Endothelial cell of umbilical vein (primary cell): ENCODE measurements at regions not wholly inside any gene's neighbourhood (a gene's known extent, or its start where the extent isn't known, plus 50 kb on each side); places are given as distances from the start of the nearest gene placed in this dataset.
"Not testable (repeated sequence)": the region's sequence is repeated elsewhere in the genome, so short reads cannot be mapped to it uniquely, and the experiment has no call there.

Source experiments
- BruUV-seq: library from RNA; stranded (reverse); fragments of 400-500 nt; replicated peaks from 2 replicates; lab custom pipeline; 2021; lab: Mats Ljungman, UMichigan
- CTCF ChIA-PET: fragments of 300-600, 350-600 bp; sonication (Branson Sonifier 250); formaldehyde crosslinking; loops from one replicate; lab custom pipeline; 2021; ENCODE audit warnings: antibody characterized with exemption, inconsistent platforms; lab: Charles Lee
- POLR2A ChIA-PET: fragments of 300-600, 350-600 bp; sonication (Branson Sonifier 250); formaldehyde crosslinking; loops from one replicate; lab custom pipeline; 2021; ENCODE audit warnings: antibody characterized with exemption, inconsistent platforms; lab: Charles Lee
- DNase-seq: peaks from one replicate; pipeline ENCODE4 v3.0.0-alpha.2; 2011; ENCODE audit warnings: low read depth, low spot score
- FAIRE-seq: peaks from 2 replicates; lab custom pipeline; 2011; peaks lifted over from hg19 to GRCh38; lab: Jason Lieb, UNC
- H2AFZ ChIP-seq: 2 replicates; pipeline ENCODE4 v1.6.0; 2012; ENCODE audit warnings: low read depth, low read length, control low read depth, inconsistent platforms
- H3K27ac ChIP-seq: 2 replicates; pipeline ENCODE4 v1.5.1; 2011; ENCODE audit warnings: low read depth, mild to moderate bottlenecking, control low read depth, low read length, moderate library complexity; ENCODE audit not compliant: insufficient read depth
- H3K27me3 ChIP-seq, 2 experiments: 2 replicates each; pipeline versions ENCODE4 v1.6.0 to v1.6.1; 2011; ENCODE audit warnings: low read length in 2 of 2, mixed read lengths in 1 of 2; ENCODE audit not compliant: control insufficient read depth in 2 of 2, insufficient read depth in 2 of 2
- H3K36me3 ChIP-seq, 2 experiments: 2 replicates in 1 of 2; 3 replicates in 1 of 2; pipeline ENCODE4 v1.5.1; 2011; ENCODE audit warnings: low read length in 2 of 2, mild to moderate bottlenecking in 1 of 2, moderate library complexity in 1 of 2; ENCODE audit not compliant: control insufficient read depth in 2 of 2, insufficient read depth in 2 of 2; ENCODE audit errors: extremely low read depth in 1 of 2
- H3K4me1 ChIP-seq: 3 replicates; pipeline ENCODE4 v1.5.1; 2011; ENCODE audit warnings: mild to moderate bottlenecking, low read length; ENCODE audit not compliant: control insufficient read depth, insufficient read depth; ENCODE audit errors: extremely low read depth
- H3K4me2 ChIP-seq: 2 replicates; pipeline ENCODE4 v1.6.1; 2011; ENCODE audit warnings: low read length, control low read depth, mixed read lengths; ENCODE audit not compliant: insufficient read depth
- H3K4me3 ChIP-seq, 3 experiments: fragments of 200-600 bp in 1 of 3; sonication (generic), shearing (Covaris generic) in 1 of 3; replicated peaks in 1 of 3; 2 replicates each; pipeline ENCODE4 v1.5.1; 2011 to 2016; ENCODE audit warnings: control low read depth in 3 of 3, low read length in 3 of 3, mild to moderate bottlenecking in 2 of 3, inconsistent platforms in 1 of 3, low read depth in 1 of 3, moderate library complexity in 1 of 3; ENCODE audit not compliant: insufficient read depth in 1 of 3
- H3K79me2 ChIP-seq: 2 replicates; pipeline ENCODE4 v1.6.0; 2012; ENCODE audit warnings: low read length, inconsistent platforms; ENCODE audit not compliant: control insufficient read depth, insufficient read depth
- H3K9ac ChIP-seq: replicated peaks from 2 replicates; pipeline ENCODE3; 2011; ENCODE audit warnings: low read length, control low read depth; ENCODE audit not compliant: insufficient read depth; ENCODE audit errors: extremely low read depth
- H3K9me1 ChIP-seq: replicated peaks from 3 replicates; pipeline ENCODE4 v1.6.0; 2011; ENCODE audit warnings: mild to moderate bottlenecking, low read length; ENCODE audit not compliant: control insufficient read depth, insufficient read depth; ENCODE audit errors: extremely low read depth
- H3K9me3 ChIP-seq: replicated peaks from 2 replicates; pipeline ENCODE4 v1.5.1; 2012; ENCODE audit warnings: low read length, inconsistent platforms; ENCODE audit not compliant: control insufficient read depth, insufficient read depth
- H4K20me1 ChIP-seq: replicated peaks from 2 replicates; pipeline ENCODE3; 2011; ENCODE audit warnings: mild to moderate bottlenecking, low read length; ENCODE audit not compliant: control insufficient read depth, insufficient read depth; ENCODE audit errors: extremely low read depth
- CTCF ChIP-seq, 2 donors: IDR thresholded peaks; 1 replicate in 1 of 2; 2 replicates in 1 of 2; pipeline ENCODE4 v1.5.1; 2011; ENCODE audit warnings: low read length in 2 of 2, mild to moderate bottlenecking in 2 of 2, moderate library complexity in 2 of 2, control low read depth in 1 of 2, inconsistent platforms in 1 of 2, low read depth in 1 of 2; ENCODE audit not compliant: insufficient read depth in 1 of 2; ENCODE audit errors: extremely low read depth in 1 of 2
- EZH2 ChIP-seq: IDR thresholded peaks from 2 replicates; pipeline ENCODE4 v1.6.1; 2012; ENCODE audit warnings: borderline replicate concordance, low read depth, mild to moderate bottlenecking, moderate library complexity, low read length, inconsistent platforms; ENCODE audit not compliant: severe bottlenecking
- FOS ChIP-seq: IDR thresholded peaks from 2 replicates; pipeline ENCODE4 v1.6.1; 2011; ENCODE audit warnings: mild to moderate bottlenecking, low read length, moderate library complexity, borderline replicate concordance; ENCODE audit not compliant: insufficient read depth
- GATA2 ChIP-seq: IDR thresholded peaks from 2 replicates; pipeline ENCODE4 v1.7.0; 2011; ENCODE audit warnings: low read depth, mild to moderate bottlenecking, moderate library complexity, mixed read lengths, low read length; ENCODE audit not compliant: insufficient read length, insufficient read depth
- JUN ChIP-seq: IDR thresholded peaks from 2 replicates; pipeline ENCODE4 v1.6.1; 2011; ENCODE audit warnings: borderline replicate concordance, low read depth; ENCODE audit not compliant: insufficient read length, insufficient read depth
- MAX ChIP-seq: IDR thresholded peaks from 2 replicates; pipeline ENCODE4 v1.6.1; 2011; ENCODE audit not compliant: insufficient read depth, insufficient read length
- MYC ChIP-seq: IDR thresholded peaks from one replicate; pipeline ENCODE4 v1.6.1; 2011; ENCODE audit warnings: mild to moderate bottlenecking, low read depth, low read length
- POLR2A ChIP-seq: IDR thresholded peaks from 2 replicates; pipeline ENCODE4 v1.6.1; 2012; ENCODE audit warnings: low read depth, mild to moderate bottlenecking, control low read depth, low read length
- POLR2AphosphoS5 ChIP-seq: IDR thresholded peaks from 2 replicates; pipeline ENCODE4 v1.6.1; 2012; ENCODE audit warnings: low read depth, mild to moderate bottlenecking, control low read depth, low read length, moderate library complexity; ENCODE audit not compliant: insufficient read depth
- dilution Hi-C: fragments of 300-500 bp; cut with MboI; formaldehyde crosslinking; loops from one replicate; pipeline ENCODE4 v1.15.0; 2019; ENCODE audit warnings: low sequenced_read_pairs; ENCODE audit not compliant: extremely low pct_ligation_motif_present
- intact Hi-C: fragments of 100-400 bp; cut with micrococcal nuclease; formaldehyde crosslinking; loops from one replicate; pipeline ENCODE4 v1.10.0; 2022

- H2AFZ ChIP-seq, intact Hi-C loops, H3K4me3 ChIP-seq, BruUV-seq, H3K27ac ChIP-seq, H3K27me3 ChIP-seq, FAIRE-seq, H3K9me3 ChIP-seq, H3K9ac ChIP-seq, dilution Hi-C loops, H3K36me3 ChIP-seq, H4K20me1 ChIP-seq, H3K79me2 ChIP-seq, H3K9me1 ChIP-seq, H3K4me2 ChIP-seq, POLR2A ChIA-PET, H3K4me1 ChIP-seq: not testable (repeated sequence)
- peak; percentile 38 for DNase-seq
- CTCF ChIA-PET: interaction anchor here (1.0 kb wide), 1 partner anchor 12 kb away, joined by 4 read pairs; no protein-coding TSS in a partner anchor
- TF ChIP-seq CTCF (IDR thresholded peaks at IDR 0.05; ENCODE audit: extremely low read depth in 1 of 2, insufficient read depth in 1 of 2, low read depth in 1 of 2, low read length in 2 of 2): peak; percentile 39 to 48
Observed at GRCh38 chr20:29443206-29443781, 1814.2 kb upstream of the DEFB115 start.

GRCh38 chr20:29443819-29444218, 1813.6 kb upstream of the DEFB115 start:
- no peak overlapping the region for H3K4me2 ChIP-seq

More at GRCh38 chr20:29443819-29444218, 1813.6 kb upstream of the DEFB115 start:
- no peaks in the 10 kb centered on the region for H3K27me3 ChIP-seq
- dilution Hi-C loops: no loop called here
- no peak overlapping the region for H3K4me3 ChIP-seq
- ChIA-PET POLR2A (no interaction called here), CTCF (interaction anchor here (1.0 kb wide), 1 partner anchor 11 kb away, joined by 4 read pairs; no protein-coding TSS in a partner anchor)
- H3K9me3 ChIP-seq: peaks cover 2% of the 10 kb centered on the region
- intact Hi-C loops: no loop called here
- H3K36me3 ChIP-seq: no peaks in the 10 kb centered on the region
- no peaks in the 10 kb centered on the region for H3K79me2 ChIP-seq
- BruUV-seq: no TSS peak
- no peak overlapping the region for H3K9ac ChIP-seq
- TF ChIP-seq POLR2AphosphoS5 (no peak), MAX (no peak), CTCF (IDR thresholded peaks at IDR 0.05; ENCODE audit: extremely low read depth in 1 of 2, insufficient read depth in 1 of 2, low read depth in 1 of 2, low read length in 2 of 2) (no peak), GATA2 (no peak), JUN (no peak), MYC (no peak), FOS (no peak), EZH2 (no peak), POLR2A (no peak)
- DNase-seq (no peak), FAIRE-seq (no peak)
- H2AFZ ChIP-seq: no peak overlapping the region
- no peaks in the 10 kb centered on the region for H4K20me1 ChIP-seq
- no peaks in the 10 kb centered on the region for H3K4me1 ChIP-seq
- no peak overlapping the region for H3K27ac ChIP-seq
- no peaks in the 10 kb centered on the region for H3K9me1 ChIP-seq
